ENCODE measurements at regions not wholly inside any gene's neighbourhood (a gene's known extent, or its start where the extent isn't known, plus 50 kb on each side); places are given as distances from the start of the nearest gene placed in this dataset.

DNA sequence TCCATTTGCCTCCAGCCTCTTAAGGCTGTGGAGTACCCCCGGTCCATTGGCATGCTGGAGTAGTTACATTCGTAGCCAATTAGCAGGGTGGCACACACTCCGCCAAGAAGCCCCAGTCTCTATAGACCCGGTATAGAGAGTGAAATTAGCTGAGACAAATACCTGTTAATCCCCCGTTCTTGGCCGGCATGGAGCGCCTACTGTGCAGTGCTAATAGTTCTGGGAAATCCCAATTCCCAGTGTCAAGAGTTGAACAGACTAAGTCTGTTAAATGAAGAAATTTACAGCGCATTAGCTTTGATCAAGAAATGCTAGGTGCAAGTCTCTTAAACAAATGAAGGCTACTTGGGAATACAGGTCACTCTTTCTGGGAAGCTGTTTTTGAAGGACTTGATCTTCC, 127.8 kb upstream of the ARX start:
- TF ChIP-seq, protein P1, sequence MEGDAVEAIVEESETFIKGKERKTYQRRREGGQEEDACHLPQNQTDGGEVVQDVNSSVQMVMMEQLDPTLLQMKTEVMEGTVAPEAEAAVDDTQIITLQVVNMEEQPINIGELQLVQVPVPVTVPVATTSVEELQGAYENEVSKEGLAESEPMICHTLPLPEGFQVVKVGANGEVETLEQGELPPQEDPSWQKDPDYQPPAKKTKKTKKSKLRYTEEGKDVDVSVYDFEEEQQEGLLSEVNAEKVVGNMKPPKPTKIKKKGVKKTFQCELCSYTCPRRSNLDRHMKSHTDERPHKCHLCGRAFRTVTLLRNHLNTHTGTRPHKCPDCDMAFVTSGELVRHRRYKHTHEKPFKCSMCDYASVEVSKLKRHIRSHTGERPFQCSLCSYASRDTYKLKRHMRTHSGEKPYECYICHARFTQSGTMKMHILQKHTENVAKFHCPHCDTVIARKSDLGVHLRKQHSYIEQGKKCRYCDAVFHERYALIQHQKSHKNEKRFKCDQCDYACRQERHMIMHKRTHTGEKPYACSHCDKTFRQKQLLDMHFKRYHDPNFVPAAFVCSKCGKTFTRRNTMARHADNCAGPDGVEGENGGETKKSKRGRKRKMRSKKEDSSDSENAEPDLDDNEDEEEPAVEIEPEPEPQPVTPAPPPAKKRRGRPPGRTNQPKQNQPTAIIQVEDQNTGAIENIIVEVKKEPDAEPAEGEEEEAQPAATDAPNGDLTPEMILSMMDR (IDR thresholded peaks at IDR 0.05; ENCODE audit: low read depth, low read length) = no peak
- peak in 1 of 2 donors; percentile 5 for DNase-seq (ENCODE audit: low read depth in 2 of 2)
- no peak overlapping the region for H3K4me3 ChIP-seq (replicated peaks in 1 of 2; ENCODE audit: low read depth in 2 of 2, low read length in 2 of 2)

DNA sequence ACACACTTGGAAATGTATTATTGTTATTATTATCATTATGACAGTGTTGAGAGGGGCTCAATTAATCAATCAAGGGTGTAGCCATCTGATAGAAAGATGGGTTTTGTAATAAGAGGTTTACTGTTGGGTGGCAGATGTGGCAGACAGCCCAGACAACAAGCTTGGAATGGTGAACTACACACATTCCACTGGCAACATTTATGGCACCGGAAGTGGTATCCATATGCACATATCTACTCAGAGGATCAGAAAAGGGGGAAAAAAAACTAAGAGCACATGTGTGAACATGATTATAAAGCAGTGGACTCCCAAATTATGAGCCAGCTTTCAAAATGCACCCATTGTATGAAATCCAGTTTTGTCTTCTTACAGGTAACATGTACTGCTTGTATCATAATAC, 125.9 kb upstream of the ARX start:
- no peak overlapping the region for H3K4me3 ChIP-seq (replicated peaks in 1 of 2; ENCODE audit: low read depth in 2 of 2, low read length in 2 of 2)
- TF ChIP-seq, protein P1 (IDR thresholded peaks at IDR 0.05; ENCODE audit: low read depth, low read length) = no peak
- no peak for DNase-seq (ENCODE audit: low read depth in 2 of 2)

DNA sequence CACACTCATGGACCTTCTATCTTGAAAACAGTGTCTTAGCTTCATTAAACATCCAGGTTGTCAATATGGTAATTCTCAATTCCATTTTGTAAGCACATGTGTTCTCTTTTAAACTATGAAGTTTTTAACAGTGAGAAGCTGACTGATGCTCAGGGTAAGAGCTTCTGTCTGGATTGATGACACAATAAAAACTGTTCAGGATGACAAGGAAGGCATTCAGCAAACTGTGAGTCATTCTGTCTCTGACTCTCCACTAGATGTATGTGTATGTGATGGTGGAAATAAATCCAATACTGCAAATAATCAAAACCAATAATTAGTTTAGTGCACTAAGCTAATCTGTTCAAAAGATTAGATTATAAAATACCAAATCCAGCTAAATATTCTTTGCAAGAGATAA, 115.3 kb upstream of the ARX start:
- DNase-seq (ENCODE audit: low read depth in 2 of 2) = peak in 1 of 2 donors; percentile 8
- no peak overlapping the region for H3K4me3 ChIP-seq (replicated peaks in 1 of 2; ENCODE audit: low read depth in 2 of 2, low read length in 2 of 2)
- TF ChIP-seq, protein P1 (IDR thresholded peaks at IDR 0.05; ENCODE audit: low read depth, low read length) = no peak

DNA sequence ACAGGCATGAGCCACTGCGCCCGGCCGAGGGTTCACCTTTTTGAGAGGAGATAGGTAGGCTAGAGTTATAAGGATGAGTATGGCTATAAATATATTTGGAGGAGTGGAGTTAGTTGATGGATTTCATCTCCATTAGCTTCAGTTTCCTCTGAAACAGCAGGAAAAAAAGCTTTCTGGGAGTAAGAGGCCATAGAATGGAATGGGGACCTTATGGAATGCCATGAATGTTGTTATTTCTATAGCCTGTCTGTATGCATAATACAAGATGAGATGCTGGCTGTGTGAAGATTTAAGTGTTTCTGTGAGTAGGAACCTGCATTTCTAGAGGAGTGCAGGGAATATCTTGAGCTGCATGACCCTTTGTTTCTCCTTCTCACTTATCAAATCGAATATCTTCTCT, 114.9 kb upstream of the ARX start:
- DNase-seq (ENCODE audit: low read depth in 2 of 2) = no peak
- TF ChIP-seq, protein P1 (IDR thresholded peaks at IDR 0.05; ENCODE audit: low read depth, low read length) = no peak
- no peak overlapping the region for H3K4me3 ChIP-seq (replicated peaks in 1 of 2; ENCODE audit: low read depth in 2 of 2, low read length in 2 of 2)

DNA sequence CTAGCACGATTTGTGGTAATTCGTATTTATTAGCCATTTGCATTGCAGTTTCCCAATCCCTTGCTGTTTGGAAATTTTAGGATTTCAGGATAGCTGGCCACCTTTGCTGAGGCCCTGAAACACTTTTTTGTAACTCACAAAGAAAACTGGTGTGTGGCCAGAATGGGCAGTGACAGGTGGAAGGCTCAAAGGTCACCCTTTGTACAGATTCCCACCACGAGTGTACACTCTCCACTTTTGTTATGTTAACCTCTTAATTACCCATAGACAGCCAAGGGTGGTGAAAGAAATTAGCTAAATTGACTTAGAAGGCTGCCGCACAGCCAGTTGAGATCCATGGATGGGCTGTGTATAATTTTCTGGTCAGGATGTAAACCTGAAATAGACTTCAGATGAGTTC, 109.7 kb upstream of the ARX start:
- no peak for DNase-seq (ENCODE audit: low read depth in 2 of 2)
- TF ChIP-seq, protein P1 (IDR thresholded peaks at IDR 0.05; ENCODE audit: low read depth, low read length) = no peak
- no peak overlapping the region for H3K4me3 ChIP-seq (replicated peaks in 1 of 2; ENCODE audit: low read depth in 2 of 2, low read length in 2 of 2)

DNA sequence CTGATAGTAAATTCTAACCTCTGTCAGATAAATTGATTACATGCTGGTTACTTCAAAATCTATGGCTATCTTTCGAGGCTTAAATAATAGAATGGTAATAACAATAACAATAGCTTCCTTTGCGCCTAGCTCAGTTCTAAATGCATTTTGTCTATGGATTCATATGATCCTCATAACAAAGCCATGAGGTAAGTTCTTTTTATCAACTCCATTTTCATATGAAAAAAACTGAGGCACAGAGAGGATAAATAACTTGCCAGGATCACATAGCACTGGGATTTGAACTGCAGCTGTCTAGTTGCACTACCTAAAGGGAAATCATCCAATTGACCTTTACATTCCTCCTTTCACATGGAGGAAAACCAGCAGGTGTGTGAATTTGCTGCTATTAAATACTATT, 108.6 kb upstream of the ARX start:
- no peak for DNase-seq (ENCODE audit: low read depth in 2 of 2)
- TF ChIP-seq, protein P1 (IDR thresholded peaks at IDR 0.05; ENCODE audit: low read depth, low read length) = no peak
- no peak overlapping the region for H3K4me3 ChIP-seq (replicated peaks in 1 of 2; ENCODE audit: low read depth in 2 of 2, low read length in 2 of 2)

DNA sequence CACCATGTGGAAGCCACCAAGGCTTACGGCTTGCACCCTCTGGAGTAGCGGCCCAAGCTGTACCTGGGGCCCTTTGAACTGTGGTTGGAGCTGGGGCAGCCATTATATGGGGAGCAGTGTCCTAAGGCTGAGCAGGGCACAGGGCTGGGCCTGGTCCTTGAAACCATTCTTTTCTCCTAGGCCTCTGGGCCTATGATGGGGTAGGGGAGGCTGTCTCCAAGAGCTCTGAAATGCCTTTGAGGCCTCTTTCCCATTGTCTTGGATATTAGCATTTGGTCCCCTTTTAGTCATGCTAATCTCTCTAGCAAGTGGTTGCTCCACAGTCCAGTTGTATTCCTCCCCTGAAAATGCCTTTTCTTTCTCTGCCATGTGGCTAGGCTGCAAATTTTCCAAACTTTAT, 96.4 kb upstream of the ARX start:
- TF ChIP-seq, protein P1 (IDR thresholded peaks at IDR 0.05; ENCODE audit: low read depth, low read length) = no peak
- no peak for DNase-seq (ENCODE audit: low read depth in 2 of 2)
- H3K4me3 ChIP-seq (replicated peaks in 1 of 2; ENCODE audit: low read depth in 2 of 2, low read length in 2 of 2) = no peak overlapping the region

All from cardiac fibroblast (primary cell).